RKO (cell line): ENCODE measurements at regions not wholly inside any gene's neighbourhood (a gene's known extent, or its start where the extent isn't known, plus 50 kb on each side); places are given as distances from the start of the nearest gene placed in this dataset.
"Not testable (repeated sequence)": the region's sequence is repeated elsewhere in the genome, so short reads cannot be mapped to it uniquely, and the experiment has no call there.

Experiments
- DNase-seq: peaks from one replicate; pipeline ENCODE4 v3.0.0-alpha.2; 2016; ENCODE audit warnings: low spot score

DNA sequence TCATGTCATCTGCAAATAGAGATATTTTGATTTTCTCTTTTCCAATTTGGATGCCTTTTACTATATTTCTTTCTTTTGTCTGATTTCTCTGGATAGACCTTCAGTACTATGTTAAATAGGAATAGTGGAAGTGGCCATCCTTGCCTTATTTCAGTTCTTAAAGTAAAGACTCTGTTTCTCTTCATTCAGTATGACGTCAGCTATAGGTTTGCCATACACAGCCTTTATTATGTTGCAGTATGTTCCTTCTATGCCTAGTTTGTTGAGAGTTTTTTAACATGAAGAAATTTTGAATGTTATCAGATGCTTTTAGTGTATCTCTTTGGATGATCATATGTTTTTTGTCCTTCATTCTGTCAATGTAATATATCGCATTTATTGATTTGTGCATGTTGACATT, 566.7 kb upstream of the ROBO1 start:
- DNase-seq, result no peak

- no peak for DNase-seq
Observed at GRCh38 chr3:80331494-80332170, 563.8 kb upstream of the ROBO1 start.

GRCh38 chr3:80314541-80314940, 546.7 kb upstream of the ROBO1 start:
- DNase-seq, result not testable (repeated sequence)

- DNase-seq, result no peak
Observed at GRCh38 chr3:80308637-80309036, 540.8 kb upstream of the ROBO1 start.

DNA sequence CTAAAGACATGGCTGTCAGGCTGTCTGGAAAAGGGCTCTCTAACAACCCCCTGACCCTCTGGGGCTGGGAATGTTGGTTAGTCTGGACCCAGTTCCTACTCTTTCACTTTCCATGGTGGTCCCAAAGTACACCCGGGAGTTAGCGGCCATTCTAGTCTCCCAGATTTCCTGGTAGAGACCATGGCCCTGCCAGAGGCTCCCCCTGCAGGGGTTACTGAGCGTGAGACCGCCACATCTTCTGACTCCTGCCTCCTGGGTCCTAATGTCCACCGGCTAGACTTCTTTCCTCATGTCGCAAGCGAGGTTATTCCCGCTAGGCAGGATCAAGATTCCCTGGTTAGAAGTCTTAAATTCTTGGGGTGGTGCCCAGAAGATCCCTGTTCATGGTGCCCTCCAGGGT, 540.0 kb upstream of the ROBO1 start:
- no peak for DNase-seq

- no peak for DNase-seq
Observed at GRCh38 chr3:80297720-80298119, 529.9 kb upstream of the ROBO1 start.

DNA sequence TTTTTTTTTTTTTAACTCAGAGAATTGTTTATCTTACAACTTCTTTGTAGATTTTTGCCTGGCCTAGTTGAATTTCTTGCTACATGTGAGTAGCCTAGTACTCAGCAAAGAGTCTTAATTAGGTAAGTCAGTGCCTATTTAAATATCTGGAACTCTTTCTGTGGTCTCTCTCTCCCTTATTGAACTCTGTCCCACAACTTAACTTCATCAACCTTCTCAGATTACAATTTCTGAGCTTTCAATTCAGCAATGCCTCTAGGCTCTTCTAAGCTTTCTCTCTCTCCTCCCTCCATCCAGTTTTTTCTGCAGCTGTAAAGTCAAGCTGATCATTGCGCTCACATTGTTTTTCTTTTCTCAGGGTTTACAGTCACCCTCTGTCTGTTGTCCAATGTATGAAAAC, 517.6 kb upstream of the ROBO1 start:
- DNase-seq, result no peak

DNA sequence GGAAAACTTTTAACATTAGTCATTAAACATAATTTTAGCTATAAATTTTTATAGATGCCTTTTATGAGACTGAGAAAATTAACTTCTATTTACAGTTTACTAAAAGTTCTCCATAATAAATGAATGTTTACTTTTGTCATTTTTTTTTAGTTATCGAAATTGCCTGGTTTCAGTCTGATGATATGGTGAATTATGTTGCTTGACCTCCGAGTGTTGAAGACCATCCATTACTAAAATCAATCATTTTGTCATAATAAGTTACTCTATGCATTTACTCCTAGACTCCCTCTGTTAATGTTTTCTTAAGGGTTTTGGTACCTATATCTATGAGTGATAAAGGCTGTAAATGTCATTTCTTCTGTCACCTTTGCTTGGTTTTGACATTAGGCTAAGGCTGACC, 516.0 kb upstream of the ROBO1 start:
- no peak for DNase-seq

DNA sequence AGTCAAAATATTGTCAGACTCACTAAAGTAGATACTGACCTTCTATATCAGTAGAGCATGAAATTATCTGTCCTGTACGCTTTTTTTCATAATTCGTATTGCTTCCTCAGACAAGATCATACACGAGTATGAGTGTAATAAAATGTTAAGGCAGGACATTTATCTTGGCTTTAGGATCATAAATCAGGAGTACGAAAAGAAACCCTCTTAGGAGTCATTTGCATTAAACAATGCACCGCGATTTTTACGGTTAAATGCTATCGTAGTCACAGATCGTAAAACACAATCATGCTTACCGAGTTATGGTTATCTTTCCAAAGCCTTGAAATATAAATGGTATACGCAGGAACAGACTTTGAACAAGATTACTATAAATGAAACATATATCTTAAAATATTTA, 510.3 kb upstream of the ROBO1 start:
- DNase-seq, result no peak

GRCh38 chr3:80275120-80275519, 507.3 kb upstream of the ROBO1 start:
- DNase-seq, result no peak

- no peak for DNase-seq
Observed at GRCh38 chr3:80263260-80263659, 495.5 kb upstream of the ROBO1 start.

GRCh38 chr3:80261082-80261481, 493.3 kb upstream of the ROBO1 start:
- no peak for DNase-seq

- no peak for DNase-seq
Observed at GRCh38 chr3:80259736-80260135, 491.9 kb upstream of the ROBO1 start.

DNA sequence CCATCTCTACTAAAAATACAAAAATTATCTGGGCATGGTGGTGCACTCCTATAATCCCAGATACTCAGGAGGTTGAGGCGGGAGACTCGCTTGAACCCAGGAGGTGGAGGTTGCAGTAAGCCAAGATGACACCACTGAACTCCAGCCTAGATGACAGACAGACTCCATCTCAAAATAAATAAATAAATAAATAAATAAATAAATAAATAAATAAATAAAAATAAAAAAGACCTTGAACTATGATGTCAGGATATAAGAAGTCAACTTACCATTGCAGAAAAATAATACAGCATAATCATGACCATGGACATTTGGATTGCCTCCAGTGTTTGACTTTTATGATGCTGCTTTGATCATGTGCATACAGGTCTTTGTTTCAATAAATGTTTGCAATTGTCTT, 484.3 kb upstream of the ROBO1 start:
- DNase-seq, result no peak

- no peak for DNase-seq
Observed at GRCh38 chr3:80247766-80248165, 480.0 kb upstream of the ROBO1 start.

GRCh38 chr3:80244390-80244789, 476.6 kb upstream of the ROBO1 start:
- DNase-seq, result no peak

DNA sequence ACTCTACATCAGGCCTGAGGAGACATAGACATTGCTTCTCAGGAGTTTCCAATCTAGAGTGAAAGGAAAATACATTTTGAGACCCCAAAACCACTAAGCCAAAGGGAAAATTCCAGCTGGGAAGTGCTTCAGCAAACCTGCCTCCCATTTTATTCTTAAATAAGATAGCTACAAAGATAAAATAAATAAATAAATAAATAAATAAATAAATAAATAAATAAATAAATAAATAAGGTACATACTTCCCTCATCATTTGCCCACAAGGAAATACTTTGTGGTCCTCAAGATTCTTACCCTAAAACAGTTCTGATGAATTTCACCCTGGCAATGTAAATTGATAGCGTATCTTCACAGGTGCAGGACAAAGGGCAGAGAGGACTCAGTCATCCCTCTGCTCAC, 474.0 kb upstream of the ROBO1 start:
- no peak for DNase-seq

- no peak for DNase-seq
Observed at GRCh38 chr3:80239301-80239700, 471.5 kb upstream of the ROBO1 start.

DNA sequence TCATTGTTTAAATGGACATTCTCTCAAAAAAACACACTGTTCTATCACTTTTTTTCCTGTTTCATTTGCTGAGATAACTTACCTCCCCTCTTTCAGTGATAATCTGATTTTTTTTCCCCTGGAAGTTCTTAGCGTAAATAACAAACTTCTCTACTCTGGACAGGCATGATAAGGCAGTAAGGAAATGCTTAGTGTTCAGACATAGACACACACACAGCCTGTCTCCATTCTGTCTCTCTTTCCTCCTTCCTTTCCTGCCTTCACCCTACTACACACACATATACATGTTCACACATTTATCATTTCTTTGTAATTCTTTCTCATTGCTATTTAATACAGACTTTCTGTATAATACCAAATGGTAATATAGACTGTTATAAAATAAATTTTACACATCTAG, 470.8 kb upstream of the ROBO1 start:
- no peak for DNase-seq

DNA sequence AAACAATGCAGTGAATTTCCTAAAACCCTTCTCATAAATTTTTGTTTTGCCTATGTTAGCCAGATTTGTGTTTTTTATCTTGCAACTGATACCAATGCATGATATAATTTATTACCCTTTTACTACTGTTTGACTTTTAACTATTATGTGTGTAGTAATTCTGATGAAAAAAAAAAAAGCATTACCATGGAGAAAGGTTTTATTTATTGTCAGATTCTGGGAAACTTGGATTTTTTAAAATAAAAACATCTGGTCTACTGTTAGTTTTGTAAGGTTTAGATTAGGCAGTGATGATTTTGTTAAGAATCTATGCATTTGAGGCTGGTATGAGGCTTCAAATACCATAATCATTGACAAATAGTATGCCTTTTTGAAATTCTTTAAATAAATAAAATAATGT, 470.4 kb upstream of the ROBO1 start:
- no peak for DNase-seq

DNA sequence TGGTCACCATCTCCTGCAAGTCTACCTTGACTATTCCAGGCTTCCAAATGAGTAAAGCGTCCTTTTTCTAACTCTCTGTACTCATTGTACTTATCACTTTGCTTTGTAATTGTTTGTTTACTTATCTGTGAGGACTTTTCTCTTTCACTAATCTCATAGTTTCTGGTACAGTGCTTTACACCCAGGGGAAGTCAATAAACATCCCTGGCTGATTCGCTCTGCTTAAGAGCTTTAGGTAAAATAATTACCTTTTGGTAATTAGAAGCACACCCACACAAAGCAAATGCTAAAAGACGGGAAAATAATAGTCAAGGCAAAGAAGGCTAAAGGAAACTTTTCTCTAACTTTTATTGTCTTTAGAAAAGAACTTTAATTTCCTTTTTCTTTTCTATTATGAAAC, 466.9 kb upstream of the ROBO1 start:
- no peak for DNase-seq

- no peak for DNase-seq
Observed at GRCh38 chr3:80233576-80233975, 465.8 kb upstream of the ROBO1 start.

GRCh38 chr3:80232760-80233159, 465.0 kb upstream of the ROBO1 start:
- peak; percentile 68 for DNase-seq

DNA sequence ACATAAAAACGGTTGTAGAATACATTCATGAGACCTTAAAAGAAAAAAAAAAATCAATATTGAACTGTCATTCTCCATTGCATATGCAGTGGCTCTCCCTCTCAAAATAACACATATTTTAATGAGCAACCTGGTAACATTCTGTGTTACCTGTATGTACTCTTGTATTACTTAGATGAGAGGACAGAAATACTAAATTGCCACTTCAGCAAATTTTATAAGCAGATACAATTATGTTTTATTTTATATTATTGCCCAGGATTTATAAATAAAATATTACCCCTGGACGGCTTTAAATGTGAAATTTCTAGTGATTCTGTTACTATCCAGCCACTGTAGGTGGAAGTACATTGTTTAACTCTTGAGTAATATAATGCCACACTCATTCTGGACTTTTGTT, 463.2 kb upstream of the ROBO1 start:
- no peak for DNase-seq

DNA sequence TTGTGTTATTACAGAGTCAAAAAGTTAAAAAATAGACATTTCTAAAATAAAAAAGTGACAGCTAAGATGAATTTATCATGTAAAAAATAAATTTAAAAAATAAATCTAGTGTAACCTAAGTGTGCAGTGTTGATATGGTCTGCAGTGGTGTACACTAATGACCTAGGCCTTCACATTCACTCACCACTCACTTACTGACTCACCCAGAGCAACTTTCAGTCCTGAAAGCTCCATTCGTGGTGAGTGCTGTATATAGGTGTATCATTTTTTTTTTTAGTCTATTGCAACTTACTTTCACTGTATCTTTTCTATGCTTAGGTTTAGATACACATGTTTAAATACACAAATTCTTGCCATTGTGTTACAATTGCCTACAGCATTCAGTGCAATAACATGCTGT, 459.4 kb upstream of the ROBO1 start:
- peak; percentile 11 for DNase-seq
